GM18498 (cell line): ENCODE measurements at regions not wholly inside any gene's neighbourhood (a gene's known extent, or its start where the extent isn't known, plus 50 kb on each side); places are given as distances from the start of the nearest gene placed in this dataset.
"Not testable (repeated sequence)": the region's sequence is repeated elsewhere in the genome, so short reads cannot be mapped to it uniquely, and the experiment has no call there.

ENCODE experiments used
- ATAC-seq: cut with Tn5 transposase; IDR thresholded peaks from one replicate; pipeline ENCODE4 v1.9.1; 2021; ENCODE audit warnings: mild to moderate bottlenecking, moderate library complexity; ENCODE audit not compliant: unreplicated experiment

- ATAC-seq, result no peak
Observed at GRCh38 chr10:119996944-119997343, 104.4 kb downstream of the SEC23IP start.

DNA sequence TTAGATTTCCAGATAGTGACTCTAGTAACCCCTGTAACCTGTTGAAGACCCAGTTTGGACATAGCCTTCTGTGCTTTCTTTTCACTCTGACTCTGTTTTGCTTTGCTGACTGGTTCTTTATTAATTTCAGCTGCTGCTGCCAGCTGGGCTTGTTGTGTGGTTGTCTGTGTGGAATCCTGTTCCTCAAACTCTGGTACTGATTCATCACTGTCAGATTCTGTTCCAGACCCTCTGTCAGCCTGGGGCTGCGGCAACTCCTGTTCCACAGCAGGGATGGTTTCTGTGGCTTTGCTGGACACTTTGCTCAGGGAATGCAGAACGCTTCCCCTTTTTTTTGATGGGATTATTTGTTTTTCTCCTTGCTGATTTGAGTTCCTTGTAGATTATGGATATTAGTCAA lies 104.9 kb downstream of the SEC23IP start:
- ATAC-seq, result no peak

- no peak for ATAC-seq
Observed at GRCh38 chr10:120002785-120003184, 110.3 kb downstream of the SEC23IP start.

GRCh38 chr10:120005207-120006201 lies 113.0 kb downstream of the SEC23IP start:
- no peak for ATAC-seq

DNA sequence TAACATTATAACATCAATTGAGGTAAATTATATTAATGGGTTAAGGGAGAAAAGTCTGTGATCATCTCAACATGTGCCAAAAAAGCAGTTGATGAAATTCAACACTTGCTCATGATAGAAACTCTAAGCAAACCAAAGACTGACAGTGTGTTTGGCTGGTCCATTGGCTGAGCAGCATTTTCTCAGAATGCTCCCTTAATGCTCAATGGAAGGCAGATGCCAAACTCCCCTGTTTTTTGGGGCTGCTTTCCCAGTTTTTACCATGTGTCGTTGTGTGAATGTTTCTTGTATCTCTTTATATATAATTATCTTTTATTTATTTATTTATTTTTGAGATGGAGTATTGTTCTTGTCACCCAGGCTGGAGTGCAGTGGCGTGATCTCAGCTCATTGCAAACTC lies 114.7 kb downstream of the SEC23IP start:
- ATAC-seq, result no peak

GRCh38 chr10:120011359-120012130 lies 119.0 kb downstream of the SEC23IP start:
- no peak for ATAC-seq

DNA sequence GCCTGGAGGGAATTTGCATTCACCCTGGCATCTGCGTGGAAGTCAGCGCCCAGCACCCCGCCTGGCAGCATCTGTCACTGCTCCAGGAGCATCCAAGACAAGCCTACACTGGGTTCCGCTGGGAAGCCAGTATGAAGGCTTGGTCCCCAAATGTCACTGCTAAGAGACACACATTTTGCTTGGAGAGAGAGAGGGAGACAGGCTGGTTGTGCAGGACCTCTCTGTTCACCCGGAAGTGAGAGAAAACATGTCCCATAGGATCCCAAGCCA lies 119.5 kb downstream of the SEC23IP start:
- ATAC-seq, result no peak

- ATAC-seq, result no peak
Observed at GRCh38 chr10:120012566-120012965, 120.0 kb downstream of the SEC23IP start.

DNA sequence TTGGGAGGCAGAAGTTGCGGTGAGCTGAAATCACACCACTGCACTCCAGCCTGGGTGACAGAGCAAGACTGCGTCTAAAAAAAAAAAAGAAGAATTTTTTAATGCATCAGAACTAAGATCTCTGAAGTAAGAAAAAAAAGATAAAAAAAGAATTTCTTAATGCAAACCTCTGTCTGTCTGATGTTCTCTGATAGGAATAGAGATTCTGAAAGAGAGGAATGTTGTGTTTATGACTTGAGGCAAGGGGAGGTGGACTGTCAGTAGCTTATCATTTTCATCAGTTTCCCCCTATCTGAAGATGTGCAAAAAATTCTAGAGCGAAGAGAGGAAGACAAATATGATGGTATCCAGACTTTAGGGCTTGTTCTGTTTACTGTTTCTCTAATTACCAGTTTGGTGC lies 121.5 kb downstream of the SEC23IP start:
- ATAC-seq, result no peak

DNA sequence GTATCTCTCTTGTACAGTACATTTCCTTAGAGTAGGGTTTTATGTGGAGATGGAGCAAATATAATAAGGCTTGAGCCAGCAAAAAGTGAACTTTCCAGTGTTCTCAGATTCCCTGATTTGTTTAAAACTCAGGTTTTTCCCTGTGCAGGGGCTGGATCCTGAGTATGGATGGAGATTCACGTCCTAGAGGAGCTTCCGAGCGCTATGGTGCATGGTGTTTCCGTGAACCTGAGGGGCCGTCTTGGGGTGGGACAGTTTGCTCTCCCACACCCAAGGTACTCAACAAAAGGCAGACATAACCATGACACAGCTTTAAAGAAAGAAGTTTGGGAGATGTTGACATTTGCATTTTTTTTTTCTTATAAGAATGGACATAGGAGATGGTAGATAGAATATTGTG lies 122.5 kb downstream of the SEC23IP start:
- no peak for ATAC-seq

DNA sequence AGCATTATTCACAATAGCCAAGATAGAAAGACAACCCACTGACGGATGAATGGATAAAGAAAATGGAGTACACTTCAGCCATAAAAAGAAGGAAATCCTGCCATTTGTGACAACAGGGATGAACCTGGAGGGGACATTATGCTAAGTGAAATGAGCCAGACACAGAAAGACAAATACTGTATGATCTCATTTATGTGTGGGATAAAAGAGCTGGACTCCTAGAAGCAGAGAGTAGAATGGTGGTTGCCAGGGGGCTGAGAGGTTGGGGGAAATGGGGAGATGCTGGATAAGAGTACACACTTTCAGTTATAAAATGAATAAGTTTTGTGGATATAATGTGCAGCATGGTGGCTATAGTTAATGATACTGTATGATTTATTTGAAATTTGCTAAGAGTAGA lies 124.4 kb downstream of the SEC23IP start:
- no peak for ATAC-seq

- ATAC-seq, result no peak
Observed at GRCh38 chr10:120017733-120018417, 125.3 kb downstream of the SEC23IP start.

DNA sequence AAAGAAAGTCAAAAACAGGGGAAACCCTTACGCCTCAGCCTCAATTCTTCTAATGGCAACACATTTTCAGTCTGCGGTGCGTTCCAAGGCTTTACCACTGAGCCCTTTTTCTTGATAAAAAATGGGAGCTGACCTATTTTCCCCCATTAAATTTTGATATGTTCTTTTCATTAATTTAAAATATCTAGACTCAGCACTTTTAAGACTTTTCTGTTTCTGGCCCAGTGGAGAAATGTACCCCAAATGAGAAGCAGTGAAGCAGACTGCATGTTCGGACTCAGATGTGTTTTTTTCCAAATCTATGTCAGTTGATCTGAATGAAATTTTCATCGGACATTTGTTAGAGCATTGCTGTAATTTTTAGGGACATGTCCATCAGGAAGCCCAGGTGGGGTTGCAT lies 126.2 kb downstream of the SEC23IP start:
- ATAC-seq, result no peak

DNA sequence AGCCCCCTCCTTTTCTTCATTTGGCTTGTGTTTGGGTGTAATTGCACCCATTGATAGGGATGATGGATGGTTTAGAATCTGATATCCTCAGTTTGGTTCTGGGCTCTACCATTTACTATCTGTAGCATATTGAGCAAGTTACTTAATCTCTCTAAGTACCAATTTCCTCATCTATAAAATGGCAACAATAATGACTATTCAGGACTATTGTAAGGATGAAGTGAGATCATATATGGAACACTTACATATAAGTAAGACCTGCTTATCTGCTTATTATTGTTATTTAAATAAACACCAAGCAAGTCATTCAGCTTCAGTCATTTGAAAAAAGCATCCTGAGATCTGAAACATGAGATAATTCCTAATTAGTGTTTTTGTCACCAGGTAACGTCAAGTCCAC lies 127.0 kb downstream of the SEC23IP start:
- no peak for ATAC-seq

DNA sequence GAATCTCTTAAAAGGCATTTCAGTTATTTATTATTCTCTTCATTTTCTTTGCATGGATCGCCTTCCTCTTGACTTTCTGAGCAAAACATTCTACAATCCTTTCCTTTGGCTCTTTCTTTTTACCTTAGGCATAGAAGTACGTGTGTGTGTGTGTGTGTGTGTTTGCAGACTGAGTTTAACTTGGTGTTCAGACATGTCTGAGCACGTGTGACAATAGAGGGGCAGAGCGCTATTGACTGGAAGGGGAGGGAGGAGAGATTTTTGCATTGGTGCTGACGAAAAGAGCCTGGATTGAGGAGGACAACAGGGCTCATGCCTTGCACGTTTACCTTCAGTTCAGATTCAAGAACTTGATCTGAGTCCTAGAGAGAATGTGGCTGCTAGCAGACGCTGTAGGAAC lies 129.8 kb downstream of the SEC23IP start:
- ATAC-seq, result no peak

GRCh38 chr10:120034236-120034635 lies 141.7 kb downstream of the SEC23IP start:
- no peak for ATAC-seq

GRCh38 chr10:120039046-120039445 lies 146.5 kb downstream of the SEC23IP start:
- ATAC-seq, result no peak

GRCh38 chr10:120039826-120040225 lies 147.3 kb downstream of the SEC23IP start:
- no peak for ATAC-seq

DNA sequence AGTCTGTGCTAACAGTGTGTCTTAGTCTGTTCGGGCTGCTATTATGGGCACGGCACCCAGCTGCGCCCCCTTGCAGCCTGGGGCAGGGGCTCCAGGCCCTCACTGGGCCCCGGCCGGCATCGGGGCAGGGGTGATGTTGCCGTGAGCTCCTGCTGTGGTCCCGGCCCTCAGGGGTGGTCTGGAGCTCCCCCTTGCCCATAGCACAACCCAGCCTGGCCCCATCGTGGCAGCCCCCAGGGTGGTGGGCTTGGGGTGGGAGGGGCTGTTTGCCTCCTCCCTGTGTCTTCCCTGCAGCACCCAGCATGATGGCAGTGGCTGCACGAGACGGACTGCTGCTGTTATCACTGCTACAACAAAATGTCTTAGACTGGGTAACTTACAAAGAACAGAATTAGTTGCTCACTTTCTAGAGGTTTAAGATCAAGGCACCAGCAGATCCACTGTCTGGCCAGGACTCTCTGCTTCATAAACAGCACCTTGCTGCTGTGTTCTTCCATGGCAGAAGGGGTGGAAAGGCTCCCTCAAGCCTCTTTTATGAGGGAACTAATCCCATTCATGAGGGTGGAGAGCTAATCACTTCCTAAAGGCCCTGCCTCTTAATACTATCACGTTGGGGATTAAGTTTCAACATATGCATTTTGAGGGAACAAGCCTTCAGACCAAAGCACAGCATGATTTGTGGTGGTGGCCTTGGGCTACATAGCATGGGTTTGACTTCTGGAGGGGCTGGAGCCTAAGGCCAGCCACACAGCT lies 149.5 kb downstream of the SEC23IP start:
- no peak for ATAC-seq

GRCh38 chr10:120042705-120043104 lies 150.2 kb downstream of the SEC23IP start:
- ATAC-seq, result no peak

- ATAC-seq, result not testable (repeated sequence)
Observed at GRCh38 chr10:120047373-120047772, 154.8 kb downstream of the SEC23IP start.
